Fibroblast of pulmonary artery (primary cell): ENCODE measurements at regions not wholly inside any gene's neighbourhood (a gene's known extent, or its start where the extent isn't known, plus 50 kb on each side); places are given as distances from the start of the nearest gene placed in this dataset.

Experiments
- DNase-seq: peaks from one replicate; pipeline ENCODE4 v3.0.0-alpha.2; 2010; ENCODE audit warnings: low read depth
- H3K4me3 ChIP-seq: replicated peaks from 2 replicates; pipeline ENCODE4 v1.5.1; 2011; ENCODE audit warnings: low read depth, mild to moderate bottlenecking, control low read depth, low read length, moderate library complexity
- TF ChIP-seq, protein P1 (sequence below): IDR thresholded peaks from 2 replicates; pipeline ENCODE4 v1.5.1; 2011; ENCODE audit warnings: mild to moderate bottlenecking, control low read depth, low read length, inconsistent platforms; ENCODE audit errors: missing control alignments

DNA sequence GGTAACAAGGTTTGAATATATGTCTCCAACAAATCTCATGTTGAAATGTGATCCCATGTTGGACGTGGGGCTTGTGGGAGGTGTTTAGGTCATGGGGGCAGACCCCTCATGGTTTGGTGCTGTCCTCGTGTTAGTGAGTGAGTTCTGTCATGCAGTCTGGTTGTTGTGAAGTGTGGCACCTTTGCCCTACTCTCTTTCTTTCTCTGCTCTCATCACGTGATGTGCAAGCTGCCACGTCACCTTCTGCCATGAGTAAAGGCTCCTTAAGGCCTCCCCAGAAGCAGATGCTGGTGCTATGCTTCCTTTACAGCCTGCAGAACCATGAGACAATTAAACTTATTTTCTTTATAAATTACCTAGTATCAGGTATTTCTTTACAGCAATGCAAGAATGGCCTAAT lies 218.3 kb downstream of the NXPE2 start:
- TF ChIP-seq, protein P1, sequence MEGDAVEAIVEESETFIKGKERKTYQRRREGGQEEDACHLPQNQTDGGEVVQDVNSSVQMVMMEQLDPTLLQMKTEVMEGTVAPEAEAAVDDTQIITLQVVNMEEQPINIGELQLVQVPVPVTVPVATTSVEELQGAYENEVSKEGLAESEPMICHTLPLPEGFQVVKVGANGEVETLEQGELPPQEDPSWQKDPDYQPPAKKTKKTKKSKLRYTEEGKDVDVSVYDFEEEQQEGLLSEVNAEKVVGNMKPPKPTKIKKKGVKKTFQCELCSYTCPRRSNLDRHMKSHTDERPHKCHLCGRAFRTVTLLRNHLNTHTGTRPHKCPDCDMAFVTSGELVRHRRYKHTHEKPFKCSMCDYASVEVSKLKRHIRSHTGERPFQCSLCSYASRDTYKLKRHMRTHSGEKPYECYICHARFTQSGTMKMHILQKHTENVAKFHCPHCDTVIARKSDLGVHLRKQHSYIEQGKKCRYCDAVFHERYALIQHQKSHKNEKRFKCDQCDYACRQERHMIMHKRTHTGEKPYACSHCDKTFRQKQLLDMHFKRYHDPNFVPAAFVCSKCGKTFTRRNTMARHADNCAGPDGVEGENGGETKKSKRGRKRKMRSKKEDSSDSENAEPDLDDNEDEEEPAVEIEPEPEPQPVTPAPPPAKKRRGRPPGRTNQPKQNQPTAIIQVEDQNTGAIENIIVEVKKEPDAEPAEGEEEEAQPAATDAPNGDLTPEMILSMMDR: no peak
- DNase-seq: no peak

DNA sequence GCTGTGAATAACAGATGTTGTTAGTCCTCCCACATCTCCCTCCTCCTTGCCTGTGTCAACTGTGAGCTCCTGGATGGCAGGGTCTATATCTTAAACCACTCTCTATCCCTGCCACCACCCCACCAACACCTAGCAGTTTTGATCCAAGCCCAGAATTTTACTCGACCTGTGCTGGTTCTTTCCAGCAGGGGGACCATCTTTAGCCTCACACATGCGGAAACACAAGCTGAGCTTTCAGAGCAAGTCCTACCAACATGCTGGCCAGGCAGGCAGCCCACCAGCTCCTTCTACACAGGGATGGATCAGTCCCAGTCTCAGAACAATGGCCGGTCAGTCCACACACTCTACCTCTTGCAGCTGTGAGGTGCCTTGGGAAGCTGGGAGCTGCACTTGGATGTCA lies 231.5 kb downstream of the NXPE2 start:
- TF ChIP-seq, protein P1: no peak
- DNase-seq: no peak
- no peak overlapping the region for H3K4me3 ChIP-seq

More for the DNA sequence above, 218.3 kb downstream of the NXPE2 start:
- H3K4me3 ChIP-seq: no peak overlapping the region

DNA sequence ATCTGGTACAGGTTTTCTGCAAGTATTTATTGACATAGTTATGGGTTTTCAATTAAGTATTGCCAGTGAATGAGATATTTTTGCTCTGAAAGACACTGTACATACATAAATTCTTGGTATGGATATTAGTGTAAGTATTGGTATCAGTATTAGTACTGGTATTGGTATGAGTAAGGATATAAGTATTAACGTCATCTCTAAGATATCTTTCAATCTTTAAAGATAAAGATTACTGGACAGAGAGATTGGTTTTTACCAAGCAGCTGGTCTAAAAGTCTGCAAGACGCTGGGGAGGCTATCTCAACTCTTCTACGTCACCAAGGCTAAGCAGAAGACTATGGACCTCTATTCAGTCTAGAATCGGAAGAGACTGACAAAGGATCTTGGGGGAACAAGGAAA lies 234.5 kb downstream of the NXPE2 start:
- TF ChIP-seq, protein P1: no peak
- no peak overlapping the region for H3K4me3 ChIP-seq
- no peak for DNase-seq

DNA sequence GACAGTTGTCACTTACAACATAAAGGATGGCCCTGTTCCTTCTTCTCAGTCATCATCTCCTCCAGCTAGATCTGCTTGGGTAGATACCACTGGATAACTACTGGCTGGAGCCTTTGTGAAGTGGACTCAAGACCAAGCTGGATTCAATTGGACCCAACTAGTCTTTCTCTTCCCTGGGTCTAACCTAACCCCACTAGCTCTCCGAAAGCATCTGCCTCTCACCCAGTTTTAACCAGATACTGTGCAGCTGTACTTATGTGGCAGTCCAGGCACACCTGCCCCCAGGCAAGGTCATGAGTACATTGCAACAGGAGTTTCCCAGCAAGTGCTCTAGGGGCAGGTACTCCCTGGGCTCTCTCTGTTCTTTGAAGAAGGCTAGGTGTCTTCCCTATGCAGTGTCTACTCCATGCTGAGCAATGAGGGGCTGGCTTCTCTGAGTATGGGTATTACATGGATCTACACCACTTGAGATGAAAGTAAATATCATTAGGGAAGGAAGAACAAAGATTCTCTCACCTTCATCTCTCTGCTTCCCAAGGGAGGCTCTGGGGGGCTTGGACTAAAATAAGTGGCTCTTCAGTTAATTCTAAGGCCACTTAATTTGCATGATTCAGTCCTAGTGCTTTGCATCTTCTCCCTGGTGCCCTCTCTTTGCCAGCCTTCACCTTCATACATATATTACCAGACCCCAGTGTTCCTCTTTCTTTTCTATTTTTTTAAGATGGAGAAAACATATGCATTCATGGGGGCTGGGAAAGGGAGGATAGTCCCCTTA lies 236.1 kb downstream of the NXPE2 start:
- TF ChIP-seq, protein P1: no peak
- H3K4me3 ChIP-seq: no peak overlapping the region
- DNase-seq: no peak

DNA sequence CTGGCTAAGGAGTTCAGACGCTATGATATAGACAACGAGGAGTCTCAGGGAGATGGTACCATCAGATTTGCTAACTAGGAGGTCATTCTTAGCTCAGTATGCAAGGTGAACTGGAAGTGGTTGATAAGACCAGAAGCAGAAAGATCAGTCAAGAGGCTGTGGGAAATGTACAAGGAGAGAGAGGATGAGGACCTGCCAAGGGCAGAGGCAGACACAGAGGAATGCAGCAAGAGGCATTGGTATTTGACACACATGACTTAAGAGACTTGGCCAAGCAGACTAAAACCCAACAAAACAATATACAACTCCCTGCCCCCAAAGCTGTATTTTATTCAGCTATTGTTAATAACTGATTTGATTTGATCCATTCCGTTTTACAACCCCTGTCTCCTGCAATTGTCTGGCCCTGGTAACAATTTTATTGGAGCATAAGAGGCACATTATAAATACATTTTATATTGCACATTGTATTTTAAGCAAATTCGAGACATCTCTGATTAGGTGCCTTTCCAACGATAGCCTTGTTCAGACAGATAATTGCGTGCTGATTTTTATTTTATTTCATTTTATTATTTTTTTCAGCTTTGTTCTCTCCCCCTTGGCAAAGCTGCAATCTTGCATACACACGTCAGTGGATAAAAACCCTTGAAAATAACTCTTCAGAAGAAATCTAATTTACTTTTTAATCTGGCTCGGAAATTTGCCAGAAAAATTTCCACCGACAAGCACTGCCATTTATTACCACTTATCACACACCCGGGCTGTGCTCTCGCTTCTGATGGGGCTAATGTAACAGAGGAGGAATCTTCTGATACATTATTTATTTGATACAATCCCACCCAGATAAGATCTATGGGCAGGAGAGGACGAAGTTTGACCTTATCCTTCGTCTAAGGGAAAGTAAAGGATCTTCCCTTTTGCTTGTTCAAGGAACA lies 237.8 kb downstream of the NXPE2 start:
- TF ChIP-seq, protein P1: no peak
- H3K4me3 ChIP-seq: no peak overlapping the region
- no peak for DNase-seq

DNA sequence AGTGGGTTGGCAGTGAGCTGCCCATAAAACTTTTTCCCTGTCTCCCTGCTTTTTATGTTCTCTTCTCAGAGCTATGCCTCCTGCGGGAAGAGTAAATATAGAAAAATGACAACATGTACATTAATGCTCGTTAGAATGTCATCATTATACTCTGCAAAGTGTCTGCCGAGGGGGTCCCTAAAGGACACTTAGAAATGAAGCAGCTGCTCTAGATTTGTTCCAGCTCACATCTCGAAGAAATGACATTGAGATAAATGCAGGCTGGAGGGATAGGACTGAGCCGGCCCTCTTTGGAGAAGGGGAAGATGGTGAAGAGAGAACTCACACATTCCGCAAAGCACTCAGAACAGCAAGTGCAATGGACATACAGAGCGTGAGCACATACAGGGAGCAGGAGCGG lies 240.0 kb downstream of the NXPE2 start:
- H3K4me3 ChIP-seq: no peak overlapping the region
- no peak for DNase-seq
- TF ChIP-seq, protein P1: no peak
